BE2C (cell line): ENCODE measurements at regions not wholly inside any gene's neighbourhood (a gene's known extent, or its start where the extent isn't known, plus 50 kb on each side); places are given as distances from the start of the nearest gene placed in this dataset.

ENCODE experiments used
- DNase-seq: peaks from one replicate; pipeline ENCODE4 v3.0.0-alpha.2; 2020
- H3K27me3 ChIP-seq: fragments of 250-450 bp; sonication (Bioruptor Pico); 2 replicates; pipeline ENCODE4 v1.5.1; 2020; ENCODE audit warnings: mild to moderate bottlenecking
- H3K36me3 ChIP-seq: fragments of 250-450 bp; sonication (Bioruptor Pico); 2 replicates; pipeline ENCODE4 v1.5.1; 2020; ENCODE audit warnings: mild to moderate bottlenecking
- H3K4me1 ChIP-seq: fragments of 250-450 bp; sonication (Bioruptor Pico); 2 replicates; pipeline ENCODE4 v1.5.1; 2020
- H3K4me3 ChIP-seq: 2 replicates; pipeline ENCODE4 v1.5.1; 2011; ENCODE audit warnings: low read depth, low read length
- H3K9me3 ChIP-seq: fragments of 250-450 bp; sonication (Bioruptor Pico); 2 replicates; pipeline ENCODE4 v1.5.1; 2020
- TF ChIP-seq, protein P1 (sequence below): IDR thresholded peaks from 2 replicates; pipeline ENCODE4 v1.5.1; 2012; ENCODE audit warnings: mild to moderate bottlenecking, low read depth, low read length

DNA sequence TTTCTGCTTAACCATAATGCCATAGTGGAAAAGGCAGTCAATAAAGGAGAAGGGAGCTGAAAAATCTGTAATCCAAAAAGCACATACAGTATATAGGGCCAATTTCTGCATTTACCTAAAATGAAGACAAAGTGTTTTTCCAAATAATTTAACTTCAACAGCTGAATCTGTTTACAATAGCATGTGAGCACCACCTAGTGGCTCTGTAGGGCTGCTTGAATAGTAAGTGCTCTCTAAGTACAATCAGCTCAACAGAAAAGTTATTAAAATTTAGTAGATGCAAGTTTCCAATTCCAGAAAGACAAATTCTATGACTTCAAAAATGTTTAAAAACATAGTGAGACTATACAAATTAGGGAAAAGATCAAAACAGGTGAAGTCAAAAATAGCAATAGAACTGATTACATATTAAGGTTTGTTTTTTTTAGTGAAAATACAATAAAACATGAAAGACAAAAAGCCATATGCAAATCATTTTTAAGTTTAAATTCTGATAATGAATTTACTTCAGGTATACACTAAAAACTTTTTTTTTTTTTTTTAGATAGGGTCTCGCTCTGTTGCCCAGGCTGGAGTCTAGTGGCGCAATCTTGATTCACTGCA is 220.0 kb downstream of the SETD4 start:
- Histone ChIP-seq H3K9me3 (no peaks in the 10 kb centered on the region), H3K4me1 (no peaks in the 10 kb centered on the region), H3K4me3 (no peak overlapping the region), H3K27me3 (no peaks in the 10 kb centered on the region), H3K36me3 (no peaks in the 10 kb centered on the region)
- TF ChIP-seq, protein P1, sequence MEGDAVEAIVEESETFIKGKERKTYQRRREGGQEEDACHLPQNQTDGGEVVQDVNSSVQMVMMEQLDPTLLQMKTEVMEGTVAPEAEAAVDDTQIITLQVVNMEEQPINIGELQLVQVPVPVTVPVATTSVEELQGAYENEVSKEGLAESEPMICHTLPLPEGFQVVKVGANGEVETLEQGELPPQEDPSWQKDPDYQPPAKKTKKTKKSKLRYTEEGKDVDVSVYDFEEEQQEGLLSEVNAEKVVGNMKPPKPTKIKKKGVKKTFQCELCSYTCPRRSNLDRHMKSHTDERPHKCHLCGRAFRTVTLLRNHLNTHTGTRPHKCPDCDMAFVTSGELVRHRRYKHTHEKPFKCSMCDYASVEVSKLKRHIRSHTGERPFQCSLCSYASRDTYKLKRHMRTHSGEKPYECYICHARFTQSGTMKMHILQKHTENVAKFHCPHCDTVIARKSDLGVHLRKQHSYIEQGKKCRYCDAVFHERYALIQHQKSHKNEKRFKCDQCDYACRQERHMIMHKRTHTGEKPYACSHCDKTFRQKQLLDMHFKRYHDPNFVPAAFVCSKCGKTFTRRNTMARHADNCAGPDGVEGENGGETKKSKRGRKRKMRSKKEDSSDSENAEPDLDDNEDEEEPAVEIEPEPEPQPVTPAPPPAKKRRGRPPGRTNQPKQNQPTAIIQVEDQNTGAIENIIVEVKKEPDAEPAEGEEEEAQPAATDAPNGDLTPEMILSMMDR = peak; percentile 78
- peak; percentile 51 for DNase-seq

DNA sequence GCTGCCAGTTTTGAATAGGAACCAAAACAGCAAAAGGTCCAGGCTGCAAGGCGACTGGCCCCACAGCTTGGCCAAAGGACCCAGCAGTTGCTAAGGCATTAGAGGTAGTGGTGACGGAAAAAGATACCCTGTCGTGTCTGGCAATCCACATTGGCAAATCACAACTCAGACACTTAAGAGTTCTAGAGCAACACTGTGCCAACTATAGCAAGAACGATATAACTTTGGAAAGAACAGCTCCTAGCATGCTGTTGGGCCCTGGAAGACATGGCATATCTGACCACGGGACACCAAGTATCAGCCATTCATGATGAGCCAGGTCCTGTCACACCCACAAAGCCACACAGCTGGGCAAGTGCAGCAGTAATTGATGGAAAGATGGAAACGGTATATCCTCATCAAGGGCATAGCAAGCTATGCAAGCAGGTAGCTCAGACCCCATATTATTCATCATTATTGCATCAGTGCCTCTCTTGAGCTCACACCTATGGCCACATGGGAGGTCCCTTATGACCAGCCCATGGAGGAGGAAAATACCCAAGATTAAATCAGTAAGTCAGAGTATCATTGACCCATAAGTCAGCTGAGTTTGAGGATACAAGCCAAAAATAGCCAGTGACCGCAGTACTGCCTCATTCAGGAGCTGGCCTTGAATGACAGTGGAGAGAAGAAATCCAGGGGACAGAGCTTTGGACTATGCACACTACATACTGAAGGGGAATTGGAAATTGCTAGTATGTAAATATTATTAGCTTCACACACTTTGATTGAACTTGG is 221.2 kb downstream of the SETD4 start:
- Histone ChIP-seq H3K9me3 (no peaks in the 10 kb centered on the region), H3K27me3 (no peaks in the 10 kb centered on the region), H3K4me3 (no peak overlapping the region), H3K4me1 (no peaks in the 10 kb centered on the region), H3K36me3 (no peaks in the 10 kb centered on the region)
- DNase-seq = no peak
- TF ChIP-seq, protein P1 = no peak

DNA sequence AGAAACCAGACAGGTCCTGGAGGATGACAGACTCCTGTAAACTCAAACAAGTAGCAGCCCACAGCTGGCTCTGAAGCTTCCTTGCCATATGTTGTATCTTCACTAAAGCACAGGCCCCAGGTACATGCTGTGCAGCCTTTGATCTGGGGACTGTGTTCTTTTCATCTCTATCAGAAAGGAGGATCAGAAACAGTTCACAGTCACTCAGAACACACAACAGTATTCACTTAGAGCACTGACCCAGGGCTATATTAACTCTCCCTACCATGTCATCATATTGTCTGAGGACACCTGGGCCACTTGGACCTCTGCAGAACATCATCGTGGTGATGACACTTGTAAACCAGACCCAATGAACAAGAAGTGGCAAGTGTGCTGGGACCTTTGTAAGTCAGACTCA is 222.0 kb downstream of the SETD4 start:
- Histone ChIP-seq H3K4me3 (no peak overlapping the region), H3K9me3 (no peaks in the 10 kb centered on the region), H3K27me3 (no peaks in the 10 kb centered on the region), H3K4me1 (no peaks in the 10 kb centered on the region), H3K36me3 (no peaks in the 10 kb centered on the region)
- no peak for DNase-seq
- TF ChIP-seq, protein P1 = no peak

DNA sequence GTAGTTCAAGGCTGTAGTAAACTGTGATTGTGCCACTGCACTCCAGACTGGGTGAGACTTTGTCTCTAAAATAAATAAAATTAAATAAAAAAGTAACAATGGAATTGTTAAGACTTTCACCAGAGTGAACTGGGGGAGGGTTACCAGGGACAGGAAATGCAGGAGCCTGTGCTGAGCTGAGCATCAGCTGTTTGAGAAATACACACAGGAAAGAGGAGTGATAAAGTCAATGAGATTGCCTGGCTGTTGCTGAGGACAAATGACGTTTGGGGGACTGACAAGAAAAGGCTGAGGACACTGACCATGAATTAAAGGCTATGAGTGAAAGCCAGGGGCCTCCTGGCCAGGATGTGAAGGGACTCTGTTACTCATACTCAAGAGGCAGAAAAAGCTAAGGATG is 226.3 kb downstream of the SETD4 start:
- no peaks in the 10 kb centered on the region for H3K4me1 ChIP-seq
- no peak for DNase-seq
- TF ChIP-seq, protein P1 = no peak
- H3K27me3 ChIP-seq = no peaks in the 10 kb centered on the region
- H3K4me3 ChIP-seq = no peak overlapping the region
- no peaks in the 10 kb centered on the region for H3K9me3 ChIP-seq
- no peaks in the 10 kb centered on the region for H3K36me3 ChIP-seq

DNA sequence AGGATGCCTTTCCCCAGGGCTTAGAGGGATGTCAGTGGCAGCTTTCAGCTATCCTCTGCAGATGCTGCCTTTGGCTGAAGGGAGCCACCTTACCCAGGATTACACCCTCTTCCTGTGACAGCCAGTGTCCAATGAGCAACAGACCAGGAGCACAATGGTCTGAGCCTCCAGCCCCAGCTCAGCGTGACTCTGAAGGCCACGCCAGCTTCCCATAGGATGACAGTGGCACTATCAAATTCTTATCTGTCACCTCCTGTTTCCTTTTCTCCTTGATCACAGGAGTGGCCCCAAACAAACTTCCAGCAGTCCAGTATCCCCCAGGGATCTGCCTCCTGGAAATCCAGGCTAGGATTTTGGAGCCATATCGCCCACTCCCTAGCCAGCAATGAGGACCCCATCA is 226.9 kb downstream of the SETD4 start:
- no peak for DNase-seq
- Histone ChIP-seq H3K4me1 (no peaks in the 10 kb centered on the region), H3K27me3 (no peaks in the 10 kb centered on the region), H3K36me3 (no peaks in the 10 kb centered on the region), H3K9me3 (no peaks in the 10 kb centered on the region), H3K4me3 (no peak overlapping the region)
- TF ChIP-seq, protein P1 = no peak

DNA sequence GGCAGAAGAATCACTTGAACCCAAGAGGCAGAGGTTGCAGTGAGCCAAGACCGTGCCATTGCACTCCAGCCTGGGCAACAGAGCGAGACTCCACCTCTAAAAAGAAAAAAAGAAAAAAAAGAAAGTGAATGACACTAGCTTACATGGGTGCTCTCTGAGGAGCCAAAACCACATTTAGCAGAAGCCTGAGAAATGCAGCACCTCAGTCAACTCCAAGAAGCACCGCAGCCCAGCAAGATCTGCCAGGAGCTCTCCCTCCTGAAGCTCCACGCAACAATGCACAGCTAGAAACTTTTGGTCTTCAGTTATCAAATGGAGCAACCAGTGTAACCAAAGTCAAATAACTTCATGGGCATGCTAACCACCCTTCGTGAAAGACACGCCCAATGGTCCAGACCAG is 229.1 kb downstream of the SETD4 start:
- no peak for DNase-seq
- Histone ChIP-seq H3K36me3 (no peaks in the 10 kb centered on the region), H3K9me3 (no peaks in the 10 kb centered on the region), H3K27me3 (no peaks in the 10 kb centered on the region), H3K4me3 (no peak overlapping the region), H3K4me1 (no peaks in the 10 kb centered on the region)
- TF ChIP-seq, protein P1 = no peak
